ENCODE measurements at regions not wholly inside any gene's neighbourhood (a gene's known extent, or its start where the extent isn't known, plus 50 kb on each side); places are given as distances from the start of the nearest gene placed in this dataset.

- H3K27me3 ChIP-seq (ENCODE audit: insufficient read depth): no peaks in the 10 kb centered on the region
- no peaks in the 10 kb centered on the region for H3K36me3 ChIP-seq (ENCODE audit: insufficient read depth)
- no peak overlapping the region for H3K27ac ChIP-seq (ENCODE audit: low read depth)
- H3K4me3 ChIP-seq: no peak overlapping the region
- H3K79me2 ChIP-seq (replicated peaks; ENCODE audit: insufficient read depth): no peaks in the 10 kb centered on the region
- H3K4me1 Mint-ChIP-seq: peaks cover 40% of the 10 kb centered on the region
- 0 out of 3 replicates have a peak, but pooled peaks cover 2% of the 10 kb centered on the region for H3K36me3 Mint-ChIP-seq (ENCODE audit: low read depth)
- H3K4me3 Mint-ChIP-seq: no peak overlapping the region
- H3K27me3 Mint-ChIP-seq (ENCODE audit: insufficient read depth, low read depth, poor library complexity): peaks cover 4% of the 10 kb centered on the region
- ATAC-seq: no peak
- peaks cover 23% of the 10 kb centered on the region for H3K4me1 ChIP-seq (ENCODE audit: insufficient read depth)
- no peaks in the 10 kb centered on the region for H4K20me1 ChIP-seq (replicated peaks; ENCODE audit: insufficient read depth)
- no peak overlapping the region for H3K27ac Mint-ChIP-seq
- H2AFZ ChIP-seq: no peak overlapping the region
- peaks cover 11% of the 10 kb centered on the region; the same call in 1 of the 2 replicates for H3K9me2 ChIP-seq (ENCODE audit: insufficient read depth)
- no peak overlapping the region for H3K4me2 ChIP-seq
- TF ChIP-seq ZNF114 (CRISPR knock-in tag; IDR thresholded peaks at IDR 0.05): no peak
- no peak for TF ChIP-seq REST (IDR thresholded peaks at IDR 0.05; ENCODE audit: unreplicated experiment)
- TF ChIP-seq JUNB (IDR thresholded peaks at IDR 0.05; ENCODE audit: unreplicated experiment): no peak
- TF ChIP-seq ZNF462 (CRISPR knock-in tag; IDR thresholded peaks at IDR 0.05): no peak
- no peak for TF ChIP-seq ETS1 (IDR thresholded peaks at IDR 0.05)
- no peak for TF ChIP-seq POLR2AphosphoS5 (IDR thresholded peaks at IDR 0.05; ENCODE audit: low read depth)
- TF ChIP-seq EZH2 (IDR thresholded peaks at IDR 0.05; ENCODE audit: low read depth, unreplicated experiment): no peak
- no peak for TF ChIP-seq CREB1 (CRISPR knock-in tag; IDR thresholded peaks at IDR 0.05; ENCODE audit: low read depth)
- no peak for TF ChIP-seq ZNF331 (CRISPR knock-in tag; IDR thresholded peaks at IDR 0.05; ENCODE audit: low read depth)
- no peak for TF ChIP-seq CTCF (conservative IDR thresholded peaks at IDR 0.05; ENCODE audit: low read depth in 2 of 2)
- TF ChIP-seq STAT1 (IDR thresholded peaks at IDR 0.05; ENCODE audit: unreplicated experiment): no peak
- no peak for TF ChIP-seq NANOG (IDR thresholded peaks at IDR 0.05; ENCODE audit: borderline replicate concordance)
- H3K9me3 Mint-ChIP-seq: peaks cover 5% of the 10 kb centered on the region; the same call in 2 of the 3 replicates
- DNase-seq (ENCODE audit: low spot score): no peak
- H3F3A ChIP-seq (replicated peaks; ENCODE audit: low read depth): no peaks in the 10 kb centered on the region
Measured at GRCh38 chr5:113694576-113694975, 181.1 kb downstream of the YTHDC2 start.
